Spleen (tissue), 3 donors: ENCODE measurements at regions not wholly inside any gene's neighbourhood (a gene's known extent, or its start where the extent isn't known, plus 50 kb on each side); places are given as distances from the start of the nearest gene placed in this dataset.

Experiments
- POLR2A ChIP-seq, 3 donors: fragments of 450-650 bp; IDR thresholded peaks; one replicate each; pipeline ENCODE4 v1.5.1; 2017; ENCODE audit warnings: antibody characterized with exemption in 3 of 3, mild to moderate bottlenecking in 1 of 3
- POLR2AphosphoS5 ChIP-seq, 3 donors: sonication (generic); formaldehyde crosslinking; IDR thresholded peaks; one replicate each; pipeline ENCODE4 v1.5.1; 2017; ENCODE audit warnings: antibody characterized with exemption in 3 of 3

- no peak for TF ChIP-seq POLR2AphosphoS5 (IDR thresholded peaks at IDR 0.05)
- TF ChIP-seq POLR2A (IDR thresholded peaks at IDR 0.05) = no peak
These were observed 394.5 kb downstream of the SHANK2 start for GRCh38 chr11:70857894-70858293.
